Astrocyte (in vitro differentiated cells and primary cell): ENCODE measurements at regions not wholly inside any gene's neighbourhood (a gene's known extent, or its start where the extent isn't known, plus 50 kb on each side); places are given as distances from the start of the nearest gene placed in this dataset.
"Not testable (repeated sequence)": the region's sequence is repeated elsewhere in the genome, so short reads cannot be mapped to it uniquely, and the experiment has no call there.

Source experiments
- DNase-seq: peaks from one replicate; pipeline ENCODE4 v3.0.0-alpha.2; 2010; ENCODE audit warnings: low read depth
- FAIRE-seq: peaks from 2 replicates; lab custom pipeline; 2011; peaks lifted over from hg19 to GRCh38; lab: Jason Lieb, UNC
- H2AFZ ChIP-seq: 2 replicates; pipeline ENCODE4 v1.6.0; 2012; ENCODE audit warnings: low read depth, low read length, inconsistent platforms
- H3K27ac ChIP-seq: 2 replicates; pipeline ENCODE4 v1.5.1; 2011; ENCODE audit warnings: low read depth, low read length, inconsistent platforms
- H3K27me3 ChIP-seq: 2 replicates; pipeline ENCODE4 v1.6.0; 2011; ENCODE audit warnings: low read length, inconsistent platforms; ENCODE audit not compliant: insufficient read depth
- H3K36me3 ChIP-seq: 2 replicates; pipeline ENCODE4 v1.5.1; 2011; ENCODE audit warnings: low read length, inconsistent platforms; ENCODE audit not compliant: insufficient read depth
- H3K4me1 ChIP-seq: 2 replicates; pipeline ENCODE4 v1.5.1; 2011; ENCODE audit warnings: low read length, inconsistent platforms; ENCODE audit not compliant: insufficient read depth
- H3K4me2 ChIP-seq: 2 replicates; pipeline ENCODE4 v1.6.0; 2012; ENCODE audit warnings: low read length, inconsistent platforms
- H3K4me3 ChIP-seq: 2 replicates; pipeline ENCODE4 v1.5.1; 2011; ENCODE audit warnings: low read depth, mild to moderate bottlenecking, low read length, inconsistent platforms; ENCODE audit not compliant: insufficient read depth
- H3K79me2 ChIP-seq: 2 replicates; pipeline ENCODE4 v1.6.0; 2012; ENCODE audit warnings: mild to moderate bottlenecking, low read length, inconsistent platforms; ENCODE audit not compliant: insufficient read depth
- H3K9ac ChIP-seq: 2 replicates; pipeline ENCODE4 v1.6.0; 2012; ENCODE audit warnings: mild to moderate bottlenecking, low read length, inconsistent platforms
- H3K9me3 ChIP-seq: 2 replicates; pipeline ENCODE4 v1.5.1; 2012; ENCODE audit warnings: low read depth, mild to moderate bottlenecking, low read length, inconsistent platforms; ENCODE audit not compliant: insufficient read depth
- H4K20me1 ChIP-seq: 2 replicates; pipeline ENCODE4 v1.6.0; 2012; ENCODE audit warnings: low read length, inconsistent platforms; ENCODE audit not compliant: insufficient read depth
- H3K27ac Mint-ChIP-seq: one replicate; pipeline ENCODE4 v1.8.0; 2021; ENCODE audit warnings: mild to moderate bottlenecking, mixed read lengths; ENCODE audit not compliant: unreplicated experiment
- H3K27me3 Mint-ChIP-seq: one replicate; pipeline ENCODE4 v1.8.0; 2021; ENCODE audit warnings: low read depth, mixed read lengths; ENCODE audit not compliant: unreplicated experiment
- H3K36me3 Mint-ChIP-seq: one replicate; pipeline ENCODE4 v1.8.0; 2021; ENCODE audit warnings: low read depth, mixed read lengths; ENCODE audit not compliant: unreplicated experiment
- H3K4me1 Mint-ChIP-seq: one replicate; pipeline ENCODE4 v1.8.0; 2021; ENCODE audit warnings: low read depth, mixed read lengths; ENCODE audit not compliant: unreplicated experiment
- H3K4me3 Mint-ChIP-seq: one replicate; pipeline ENCODE4 v1.8.0; 2021; ENCODE audit warnings: mild to moderate bottlenecking, moderate library complexity, mixed read lengths; ENCODE audit not compliant: unreplicated experiment
- H3K9me3 Mint-ChIP-seq: one replicate; pipeline ENCODE4 v1.8.0; 2021; ENCODE audit warnings: mild to moderate bottlenecking, mixed read lengths; ENCODE audit not compliant: unreplicated experiment
- EZH2 ChIP-seq: IDR thresholded peaks from 2 replicates; pipeline ENCODE4 v1.6.1; 2012; ENCODE audit warnings: mild to moderate bottlenecking, low read length, inconsistent platforms; ENCODE audit not compliant: insufficient read depth
- TF ChIP-seq, protein P1 (sequence below): IDR thresholded peaks from 2 replicates; pipeline ENCODE4 v1.5.1; 2011; ENCODE audit warnings: low read depth, mild to moderate bottlenecking, inconsistent platforms, low read length, moderate library complexity; ENCODE audit not compliant: insufficient read depth

DNA sequence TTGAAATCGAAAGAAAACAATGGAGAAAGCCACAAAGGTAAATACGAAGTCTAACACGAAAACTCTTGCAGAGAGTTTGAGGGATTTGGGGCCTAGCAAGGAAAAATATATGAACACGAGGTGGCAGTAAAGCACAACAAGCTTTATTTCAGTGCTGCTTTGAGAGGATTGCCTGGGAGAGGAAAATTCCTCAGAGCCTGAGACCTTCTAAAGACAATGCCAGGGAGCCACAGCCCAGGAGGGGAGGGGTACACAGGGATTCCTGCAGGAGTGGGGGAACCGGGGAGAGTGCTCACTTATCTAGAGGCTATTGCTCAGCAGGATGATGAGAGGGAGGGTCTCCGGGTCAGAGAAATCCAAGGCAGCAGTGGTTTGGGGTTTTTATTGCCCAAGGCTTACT is 134.9 kb upstream of the ADCY2 start:
- Histone ChIP-seq H3K27ac (no peak overlapping the region), H2AFZ (no peak overlapping the region), H3K4me3 (no peak overlapping the region), H3K36me3 (no peaks in the 10 kb centered on the region), H3K9ac (no peak overlapping the region), H4K20me1 (no peaks in the 10 kb centered on the region), H3K27me3 (no peaks in the 10 kb centered on the region), H3K79me2 (no peaks in the 10 kb centered on the region), H3K9me3 (no peaks in the 10 kb centered on the region), H3K4me2 (no peak overlapping the region), H3K4me1 (no peaks in the 10 kb centered on the region)
- Mint-ChIP-seq H3K27me3 (peaks cover 2% of the 10 kb centered on the region), H3K27ac (peak overlapping the region; percentile 21), H3K9me3 (peaks cover 2% of the 10 kb centered on the region), H3K4me1 (peaks cover 2% of the 10 kb centered on the region), H3K36me3 (no peaks in the 10 kb centered on the region), H3K4me3 (no peak overlapping the region)
- DNase-seq (peak; percentile 34), FAIRE-seq (peak; percentile 52)
- no peak for TF ChIP-seq EZH2
- TF ChIP-seq, protein P1, sequence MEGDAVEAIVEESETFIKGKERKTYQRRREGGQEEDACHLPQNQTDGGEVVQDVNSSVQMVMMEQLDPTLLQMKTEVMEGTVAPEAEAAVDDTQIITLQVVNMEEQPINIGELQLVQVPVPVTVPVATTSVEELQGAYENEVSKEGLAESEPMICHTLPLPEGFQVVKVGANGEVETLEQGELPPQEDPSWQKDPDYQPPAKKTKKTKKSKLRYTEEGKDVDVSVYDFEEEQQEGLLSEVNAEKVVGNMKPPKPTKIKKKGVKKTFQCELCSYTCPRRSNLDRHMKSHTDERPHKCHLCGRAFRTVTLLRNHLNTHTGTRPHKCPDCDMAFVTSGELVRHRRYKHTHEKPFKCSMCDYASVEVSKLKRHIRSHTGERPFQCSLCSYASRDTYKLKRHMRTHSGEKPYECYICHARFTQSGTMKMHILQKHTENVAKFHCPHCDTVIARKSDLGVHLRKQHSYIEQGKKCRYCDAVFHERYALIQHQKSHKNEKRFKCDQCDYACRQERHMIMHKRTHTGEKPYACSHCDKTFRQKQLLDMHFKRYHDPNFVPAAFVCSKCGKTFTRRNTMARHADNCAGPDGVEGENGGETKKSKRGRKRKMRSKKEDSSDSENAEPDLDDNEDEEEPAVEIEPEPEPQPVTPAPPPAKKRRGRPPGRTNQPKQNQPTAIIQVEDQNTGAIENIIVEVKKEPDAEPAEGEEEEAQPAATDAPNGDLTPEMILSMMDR: peak; percentile 61

DNA sequence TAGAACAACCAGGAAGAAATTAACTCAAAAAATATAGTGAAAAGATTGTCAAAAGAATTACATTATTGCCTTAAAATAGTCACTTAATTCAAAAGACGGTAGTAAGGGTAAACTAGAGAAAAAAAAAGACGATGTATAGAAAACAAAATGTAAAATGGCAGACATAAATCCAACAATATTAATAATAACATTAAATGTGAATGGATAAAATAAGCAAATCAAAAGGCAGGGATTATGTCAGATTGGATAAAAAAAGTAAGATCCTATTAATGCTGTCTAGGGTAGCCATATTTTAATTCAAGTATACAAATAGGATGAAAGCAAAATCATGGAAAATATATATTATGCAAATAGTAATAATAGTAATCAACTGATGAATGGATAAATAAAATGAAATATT is 134.0 kb upstream of the ADCY2 start:
- no peak for DNase-seq
- H3K4me1 ChIP-seq: no peaks in the 10 kb centered on the region
- no peak overlapping the region for H3K27ac ChIP-seq
- H3K4me3 Mint-ChIP-seq: no peak overlapping the region
- no peak for FAIRE-seq
- H3K4me3 ChIP-seq: no peak overlapping the region
- H3K36me3 ChIP-seq: no peaks in the 10 kb centered on the region
- TF ChIP-seq, protein P1: no peak
- TF ChIP-seq EZH2: no peak
- no peaks in the 10 kb centered on the region for H3K79me2 ChIP-seq
- peaks cover 2% of the 10 kb centered on the region for H3K4me1 Mint-ChIP-seq
- no peaks in the 10 kb centered on the region for H3K36me3 Mint-ChIP-seq
- H2AFZ ChIP-seq: no peak overlapping the region
- no peak overlapping the region for H3K27ac Mint-ChIP-seq
- H3K27me3 Mint-ChIP-seq: peaks cover 2% of the 10 kb centered on the region
- no peak overlapping the region for H3K4me2 ChIP-seq
- H4K20me1 ChIP-seq: no peaks in the 10 kb centered on the region
- H3K27me3 ChIP-seq: no peaks in the 10 kb centered on the region
- H3K9ac ChIP-seq: no peak overlapping the region
- no peaks in the 10 kb centered on the region for H3K9me3 ChIP-seq
- H3K9me3 Mint-ChIP-seq: peaks cover 2% of the 10 kb centered on the region

DNA sequence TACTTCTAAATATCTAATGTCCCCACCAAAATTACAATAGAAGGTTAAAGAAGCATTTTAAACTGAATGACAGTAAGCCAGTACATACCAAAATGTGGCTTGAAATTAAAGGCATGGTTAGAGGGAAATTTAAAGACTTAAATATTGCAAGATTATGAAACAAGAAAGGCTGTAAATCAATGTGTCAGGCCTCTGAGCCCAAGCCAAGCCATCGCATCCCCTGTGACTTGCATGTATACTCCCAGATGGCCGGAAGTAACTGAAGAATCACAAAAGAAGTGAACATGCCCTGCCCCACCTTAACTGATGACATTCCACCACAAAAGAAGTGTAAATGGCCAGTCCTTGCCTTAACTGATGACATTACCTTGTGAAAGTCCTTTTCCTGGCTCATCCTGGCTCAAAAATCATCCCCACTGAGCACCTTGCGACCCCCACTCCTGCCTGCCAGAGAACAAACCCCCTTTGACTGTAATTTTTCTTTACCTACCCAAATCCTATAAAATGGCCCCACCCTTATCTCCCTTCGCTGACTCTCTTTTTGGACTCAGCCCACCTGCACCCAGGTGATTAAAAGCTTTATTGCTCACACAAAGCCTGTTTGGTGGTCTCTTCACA is 132.4 kb upstream of the ADCY2 start:
- H3K36me3 ChIP-seq, DNase-seq, H3K36me3 Mint-ChIP-seq, H3K9ac ChIP-seq, H3K27me3 Mint-ChIP-seq, FAIRE-seq, H4K20me1 ChIP-seq, H3K27me3 ChIP-seq, H3K4me3 Mint-ChIP-seq, H3K27ac ChIP-seq, H3K9me3 ChIP-seq, H3K27ac Mint-ChIP-seq, H3K4me1 Mint-ChIP-seq, H3K4me1 ChIP-seq, H3K4me2 ChIP-seq, H3K79me2 ChIP-seq, H2AFZ ChIP-seq, H3K4me3 ChIP-seq, H3K9me3 Mint-ChIP-seq: not testable (repeated sequence)

DNA sequence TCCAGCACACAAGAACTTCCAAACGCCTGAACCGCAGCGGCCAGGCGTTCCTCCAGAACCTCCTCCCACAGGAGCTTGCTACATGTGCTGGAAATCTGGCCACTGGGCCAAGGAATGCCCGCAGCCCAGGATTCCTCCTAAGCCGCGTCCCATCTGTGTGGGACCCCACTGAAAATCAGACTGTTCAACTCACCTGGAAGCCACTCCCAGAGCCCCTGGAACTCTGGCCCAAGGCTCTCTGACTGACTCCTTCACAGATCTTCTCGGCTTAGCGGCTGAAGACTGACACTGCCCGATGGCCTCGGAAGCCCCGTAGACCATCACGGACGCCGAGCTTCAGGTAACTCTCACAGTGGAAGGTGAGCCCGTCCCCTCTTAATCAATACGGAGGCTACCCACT is 130.2 kb upstream of the ADCY2 start:
- not testable (repeated sequence) for FAIRE-seq, H3K9me3 ChIP-seq, H3K4me1 Mint-ChIP-seq, H3K79me2 ChIP-seq, H2AFZ ChIP-seq, H4K20me1 ChIP-seq, H3K4me3 ChIP-seq, H3K36me3 Mint-ChIP-seq, H3K4me1 ChIP-seq, DNase-seq, H3K36me3 ChIP-seq, H3K4me2 ChIP-seq, H3K9me3 Mint-ChIP-seq, H3K4me3 Mint-ChIP-seq, H3K27me3 ChIP-seq, H3K27me3 Mint-ChIP-seq, H3K27ac Mint-ChIP-seq, H3K27ac ChIP-seq, H3K9ac ChIP-seq

DNA sequence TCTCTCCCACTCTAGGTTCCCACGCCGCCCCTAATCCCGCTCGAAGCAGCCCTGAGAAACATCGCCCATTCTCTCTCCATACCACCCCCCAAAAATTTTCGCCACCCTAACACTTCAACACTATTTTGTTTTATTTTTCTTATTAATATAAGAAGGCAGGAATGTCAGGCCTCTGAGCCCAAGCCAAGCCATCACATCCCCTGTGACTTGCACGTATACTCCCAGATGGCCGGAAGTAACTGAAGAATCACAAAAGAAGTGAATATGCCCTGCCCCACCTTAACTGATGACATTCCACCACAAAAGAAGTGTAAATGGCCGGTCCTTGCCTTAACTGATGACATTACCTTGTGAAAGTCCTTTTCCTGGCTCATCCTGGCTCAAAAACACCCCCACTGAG is 127.2 kb upstream of the ADCY2 start:
- not testable (repeated sequence) for H3K27me3 Mint-ChIP-seq, DNase-seq, H3K9me3 Mint-ChIP-seq, H3K4me1 ChIP-seq, H3K9ac ChIP-seq, H3K36me3 Mint-ChIP-seq, H4K20me1 ChIP-seq, H3K4me1 Mint-ChIP-seq, FAIRE-seq, H3K27ac ChIP-seq, H3K4me3 ChIP-seq, H3K4me3 Mint-ChIP-seq, H3K9me3 ChIP-seq, H3K27ac Mint-ChIP-seq, H2AFZ ChIP-seq, H3K27me3 ChIP-seq, H3K4me2 ChIP-seq, H3K79me2 ChIP-seq, H3K36me3 ChIP-seq
